GM19372 (cell line): ENCODE measurements at regions not wholly inside any gene's neighbourhood (a gene's known extent, or its start where the extent isn't known, plus 50 kb on each side); places are given as distances from the start of the nearest gene placed in this dataset.

Source experiments
- ATAC-seq: cut with Tn5 transposase; IDR thresholded peaks from one replicate; pipeline ENCODE4 v1.9.1; 2021; ENCODE audit warnings: mild to moderate bottlenecking, low read depth, moderate library complexity; ENCODE audit not compliant: unreplicated experiment

DNA sequence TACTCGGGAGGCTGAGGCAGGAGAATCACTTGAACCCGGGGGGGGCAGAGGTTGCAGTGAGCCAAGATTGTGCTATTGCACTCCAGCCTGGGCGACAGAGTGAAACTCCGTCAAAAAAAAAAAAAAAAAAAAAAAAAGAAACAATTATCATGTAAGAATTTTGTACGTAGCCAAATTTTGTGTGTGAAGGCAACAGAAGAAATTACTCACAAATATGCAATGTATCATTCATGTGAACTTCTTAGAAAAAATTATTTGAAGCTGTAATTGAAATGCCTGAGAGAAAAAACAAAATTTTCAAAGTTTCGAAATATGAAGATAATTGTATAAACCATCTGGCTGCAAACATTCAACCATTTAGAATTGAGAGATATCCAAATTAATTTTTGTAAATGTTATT, 204.8 kb upstream of the PARD3B start:
- no peak for ATAC-seq

DNA sequence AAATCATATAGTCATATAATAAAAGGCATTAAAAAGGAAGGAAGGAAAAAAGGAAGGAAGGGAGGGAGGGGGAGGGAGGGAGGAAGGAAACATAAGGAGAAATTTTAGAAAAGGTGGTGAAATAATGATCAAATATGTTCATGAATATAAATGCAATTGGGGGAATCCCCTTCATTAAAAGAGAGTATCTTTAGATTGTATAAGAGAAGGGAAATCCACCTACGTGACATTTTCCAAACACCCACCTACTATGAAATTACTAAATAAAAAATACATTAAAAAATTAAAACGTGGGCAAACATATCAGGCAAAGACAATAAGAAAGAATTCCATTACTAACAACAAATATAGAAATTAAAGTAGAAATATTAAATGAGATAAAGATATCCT, 203.4 kb upstream of the PARD3B start:
- no peak for ATAC-seq

DNA sequence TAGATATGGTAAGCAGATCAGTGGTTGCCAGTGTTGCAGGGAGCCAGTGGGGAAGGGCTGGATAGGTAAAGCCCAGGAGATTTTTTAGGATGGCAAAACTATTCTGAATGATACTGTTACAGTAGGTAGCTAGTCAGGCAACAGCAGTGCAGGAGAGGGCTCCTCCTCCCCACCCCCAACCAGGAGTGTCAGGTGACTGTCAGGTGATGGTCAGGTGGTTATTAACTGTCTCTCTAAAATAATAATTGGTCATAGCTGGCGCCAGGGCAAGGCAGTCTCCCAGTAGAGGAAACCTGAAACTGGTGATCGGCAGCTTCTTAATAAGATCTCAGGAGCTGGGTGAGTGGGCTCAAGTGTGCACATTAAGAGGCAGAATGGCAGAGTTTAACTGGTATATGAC, 201.6 kb upstream of the PARD3B start:
- no peak for ATAC-seq

DNA sequence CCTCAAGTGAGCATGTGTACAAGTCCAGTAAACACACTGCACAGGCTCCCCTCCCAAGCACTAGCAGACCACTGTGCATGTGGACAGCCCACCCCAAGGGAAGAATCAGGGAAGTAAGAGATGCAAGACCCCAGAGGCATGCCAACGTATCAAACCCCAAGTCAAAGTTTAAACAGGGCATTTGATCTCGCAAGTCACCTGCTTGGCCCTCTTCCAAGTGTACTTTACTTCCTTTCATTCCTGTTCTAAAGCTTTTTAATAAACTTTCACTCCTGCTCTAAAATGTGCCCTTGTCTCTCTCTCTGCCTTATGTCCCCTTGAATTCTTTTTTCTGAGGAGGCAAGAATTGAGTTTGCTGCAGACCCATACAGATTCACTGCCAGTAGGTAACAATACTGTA, 201.2 kb upstream of the PARD3B start:
- no peak for ATAC-seq

DNA sequence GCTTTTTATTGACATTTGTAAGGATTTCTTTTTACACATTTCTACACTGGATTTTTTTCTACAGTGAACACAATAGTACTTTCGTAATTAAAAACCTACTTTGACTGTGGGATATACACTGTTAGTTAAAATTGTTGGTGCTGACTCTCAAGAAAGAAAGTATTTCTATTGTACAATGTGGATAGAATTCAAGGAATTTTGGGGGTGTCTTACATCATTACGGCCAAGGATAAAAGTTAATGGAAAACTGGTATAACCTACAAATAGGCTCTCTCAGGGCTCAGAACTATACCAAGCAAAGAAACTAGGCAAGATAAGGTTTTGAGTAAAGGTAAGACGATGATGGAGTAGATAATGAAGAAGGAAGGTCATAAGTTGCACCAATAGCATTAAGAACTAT, 198.4 kb upstream of the PARD3B start:
- no peak for ATAC-seq

DNA sequence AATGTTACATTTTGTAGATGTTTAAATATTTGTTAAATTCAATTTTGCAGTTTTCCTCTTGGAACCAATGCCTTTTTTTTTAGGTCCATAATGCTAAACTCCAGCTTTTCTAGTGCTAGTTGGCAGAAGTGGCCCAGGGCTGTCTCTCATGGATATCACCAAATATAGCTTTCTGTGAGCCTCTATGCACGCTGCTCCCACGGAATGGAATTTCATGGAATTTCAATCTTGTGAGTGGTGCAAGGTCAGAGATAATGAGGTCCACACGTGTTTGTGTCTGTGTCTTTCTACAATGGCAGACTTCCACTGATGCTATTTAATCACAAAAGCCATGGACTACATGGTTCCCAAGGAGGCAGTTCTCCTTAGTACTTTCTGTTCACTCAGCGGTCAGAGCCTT, 191.5 kb upstream of the PARD3B start:
- ATAC-seq = no peak

DNA sequence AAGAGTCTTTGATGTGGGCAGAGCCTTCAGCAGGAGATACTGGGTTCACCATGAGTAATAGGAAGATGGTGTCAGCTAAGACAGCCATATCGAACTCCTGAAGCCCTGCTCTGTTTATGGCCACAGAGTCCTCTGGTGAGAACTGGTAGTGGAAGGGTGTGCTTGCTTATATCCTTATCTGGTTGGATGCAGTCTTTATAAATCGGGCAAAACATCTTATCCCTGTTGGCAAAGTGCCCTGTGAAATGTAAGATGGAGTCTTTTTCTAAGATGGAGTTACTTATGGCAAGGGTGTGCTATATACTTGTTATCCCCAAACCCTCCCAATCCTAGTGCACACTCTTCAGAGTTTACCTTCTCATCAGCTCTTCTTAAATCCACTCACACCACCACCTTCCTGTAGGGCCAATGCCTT, 190.8 kb upstream of the PARD3B start:
- ATAC-seq = no peak

DNA sequence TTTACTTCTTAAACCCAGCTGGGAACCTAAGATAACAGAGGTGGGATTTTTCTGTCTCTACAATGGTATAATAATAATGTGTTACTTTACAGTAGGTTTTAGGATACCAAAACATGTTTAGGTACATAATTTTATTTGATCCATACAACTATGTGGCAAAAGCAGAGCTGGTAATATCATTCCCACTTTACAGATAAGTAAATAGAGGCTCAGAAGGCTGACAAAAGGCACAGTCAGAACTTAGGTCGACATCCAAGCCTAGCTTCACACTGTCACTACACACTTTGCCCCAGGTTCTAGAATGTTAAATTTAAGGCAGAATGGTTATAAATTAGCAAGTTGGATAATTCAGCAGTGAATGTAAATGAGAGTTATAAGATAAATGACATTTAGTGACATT, 189.6 kb upstream of the PARD3B start:
- ATAC-seq = no peak

DNA sequence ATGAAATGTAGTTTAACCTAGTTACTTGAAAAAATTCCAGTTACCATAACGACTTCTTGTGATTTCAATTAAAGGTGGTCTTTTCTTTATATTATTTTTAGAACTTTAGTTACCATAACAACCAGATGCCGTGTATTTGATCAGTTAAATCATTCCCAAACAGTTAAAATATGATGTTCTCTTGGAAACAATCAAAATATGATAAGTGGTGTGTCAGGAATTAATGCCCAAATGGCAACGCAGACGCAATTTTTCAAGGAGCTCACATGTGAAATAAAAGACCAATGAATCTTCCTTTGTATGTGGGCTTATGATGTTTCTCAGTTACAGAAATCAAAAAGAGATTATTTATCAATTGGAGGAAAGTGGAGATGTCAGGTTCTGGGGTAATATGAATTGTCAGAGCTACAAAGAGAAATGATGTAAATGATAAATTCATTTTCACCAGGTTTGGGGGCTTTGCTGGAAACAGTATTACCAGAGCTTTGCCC, 189.1 kb upstream of the PARD3B start:
- ATAC-seq = no peak

DNA sequence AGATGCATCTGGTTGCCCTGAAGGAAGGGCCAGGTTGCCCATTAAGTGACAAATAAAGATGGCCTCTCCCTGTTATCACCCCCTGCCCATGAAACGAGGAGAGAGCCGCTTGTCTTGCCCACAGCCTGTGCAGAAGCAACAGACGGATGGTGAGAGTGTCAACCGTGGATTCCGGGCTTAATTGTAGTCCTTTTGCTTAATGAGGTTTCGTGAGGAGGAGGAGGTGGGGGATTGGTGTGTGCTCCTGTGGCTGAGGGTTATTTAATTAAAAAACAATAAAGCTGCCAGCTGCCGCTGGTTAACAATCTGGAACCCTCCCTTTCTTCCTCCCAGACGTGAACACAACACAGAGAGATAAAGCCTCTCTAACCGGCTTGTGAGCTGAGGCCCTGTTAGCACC, 188.0 kb upstream of the PARD3B start:
- ATAC-seq = no peak

DNA sequence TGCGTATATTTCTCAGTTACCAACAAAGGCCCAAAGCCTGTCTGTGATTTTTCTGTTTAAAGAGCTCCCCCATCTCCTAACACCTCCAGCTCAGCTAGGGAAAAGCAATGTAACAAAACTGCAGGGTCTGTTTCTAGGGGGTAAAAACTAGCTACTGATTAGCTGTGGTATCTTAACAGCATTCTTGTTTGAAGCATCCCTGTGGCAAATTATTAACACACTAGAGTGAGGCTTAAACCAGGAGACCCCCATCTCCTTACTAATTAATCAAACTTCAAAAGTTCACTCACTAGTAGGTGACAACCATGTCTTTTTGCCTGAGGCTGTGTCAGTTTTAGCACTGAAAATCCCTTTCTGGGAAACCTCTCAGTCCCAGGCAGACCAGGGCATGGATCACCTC, 186.2 kb upstream of the PARD3B start:
- ATAC-seq = no peak

DNA sequence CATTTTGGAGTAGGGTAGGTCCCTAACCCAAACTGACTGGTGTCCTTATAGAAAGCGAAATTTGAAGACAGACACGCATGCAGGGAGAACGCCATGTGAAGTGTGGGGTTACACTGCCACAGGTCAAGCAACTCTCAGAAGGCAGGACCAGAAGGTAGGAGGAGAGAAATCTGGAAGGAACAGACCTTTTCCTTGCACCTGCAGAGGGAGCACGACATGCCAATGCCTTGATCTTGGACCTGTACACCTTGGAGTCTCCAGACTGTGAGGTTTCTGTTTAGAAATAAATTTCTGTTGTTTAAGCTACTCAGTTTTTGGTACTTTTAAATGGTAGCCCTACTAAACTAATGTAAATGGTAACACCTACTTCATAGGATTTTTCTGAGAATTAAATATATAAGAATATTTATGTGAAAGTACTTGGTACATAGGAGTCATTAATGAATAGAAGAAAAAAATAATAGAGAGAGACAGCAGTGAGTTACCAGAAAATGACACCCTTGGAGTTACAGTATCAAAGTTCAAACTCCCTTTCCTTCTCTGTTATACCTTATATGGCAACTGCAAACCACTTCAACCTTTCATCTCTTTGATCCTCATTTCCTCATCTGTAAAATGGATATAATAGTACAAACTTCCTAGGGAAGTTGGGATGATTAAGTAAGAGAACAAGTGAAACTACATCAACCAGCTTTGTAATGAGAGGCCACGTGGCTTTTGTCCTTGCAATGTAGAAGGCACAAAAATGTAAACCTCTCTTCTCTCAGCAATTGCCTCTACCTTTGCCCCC, 184.9 kb upstream of the PARD3B start:
- no peak for ATAC-seq

DNA sequence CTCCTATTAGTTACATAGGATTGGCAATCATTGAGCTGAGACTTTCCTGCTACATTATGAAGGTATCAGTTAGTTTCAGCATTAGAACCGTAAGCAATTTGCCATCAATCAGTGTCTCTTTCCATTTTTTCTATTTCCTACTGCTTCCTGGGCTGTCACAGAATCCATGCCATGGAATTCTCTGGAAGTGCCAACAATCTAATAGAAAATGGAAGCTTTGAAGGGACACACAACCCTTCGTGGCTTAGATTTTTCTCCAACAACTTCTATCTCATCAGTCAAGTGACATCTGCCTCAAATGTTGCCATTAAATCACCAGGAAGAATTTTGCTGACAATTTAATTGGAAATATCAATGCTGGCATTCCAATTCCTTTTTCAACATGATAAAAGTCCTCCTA, 183.5 kb upstream of the PARD3B start:
- no peak for ATAC-seq

DNA sequence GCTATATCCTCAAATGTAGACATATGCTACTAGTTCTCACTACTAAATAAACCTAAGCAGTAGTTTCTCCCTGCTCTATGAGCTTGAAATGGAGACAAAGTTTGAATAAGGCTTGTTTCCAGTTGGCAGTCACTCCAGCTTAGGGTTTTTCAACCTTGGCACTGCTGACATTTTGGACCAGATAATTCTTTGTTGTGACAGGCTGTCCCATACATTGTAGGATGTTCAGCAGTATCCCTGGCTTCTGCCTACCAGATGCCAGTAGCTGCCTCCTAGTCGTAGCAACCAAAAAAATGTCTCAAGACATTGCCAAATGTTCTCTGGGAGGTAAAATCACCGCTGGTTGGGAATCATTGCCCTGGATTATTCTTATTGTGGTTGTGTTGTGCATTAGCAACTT, 182.7 kb upstream of the PARD3B start:
- no peak for ATAC-seq

DNA sequence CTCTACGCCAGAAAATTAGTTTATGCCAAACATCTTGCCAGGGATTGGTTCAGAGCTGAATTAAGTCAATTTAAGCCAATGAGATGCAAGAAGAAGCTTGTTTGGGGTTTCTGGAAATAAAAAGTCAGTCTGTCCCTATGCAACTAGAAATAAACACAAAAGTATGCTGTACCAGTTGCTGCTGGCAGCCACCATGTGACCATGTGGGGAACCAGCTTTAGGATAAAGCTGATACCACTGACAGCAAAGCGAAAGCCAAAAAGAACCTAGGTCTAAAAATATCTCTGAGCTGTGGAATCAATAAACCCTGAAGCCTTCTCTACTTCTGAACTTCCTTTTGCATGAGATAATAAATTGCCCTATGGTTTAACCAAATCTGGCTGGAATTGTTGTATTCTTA, 181.8 kb upstream of the PARD3B start:
- ATAC-seq = no peak

DNA sequence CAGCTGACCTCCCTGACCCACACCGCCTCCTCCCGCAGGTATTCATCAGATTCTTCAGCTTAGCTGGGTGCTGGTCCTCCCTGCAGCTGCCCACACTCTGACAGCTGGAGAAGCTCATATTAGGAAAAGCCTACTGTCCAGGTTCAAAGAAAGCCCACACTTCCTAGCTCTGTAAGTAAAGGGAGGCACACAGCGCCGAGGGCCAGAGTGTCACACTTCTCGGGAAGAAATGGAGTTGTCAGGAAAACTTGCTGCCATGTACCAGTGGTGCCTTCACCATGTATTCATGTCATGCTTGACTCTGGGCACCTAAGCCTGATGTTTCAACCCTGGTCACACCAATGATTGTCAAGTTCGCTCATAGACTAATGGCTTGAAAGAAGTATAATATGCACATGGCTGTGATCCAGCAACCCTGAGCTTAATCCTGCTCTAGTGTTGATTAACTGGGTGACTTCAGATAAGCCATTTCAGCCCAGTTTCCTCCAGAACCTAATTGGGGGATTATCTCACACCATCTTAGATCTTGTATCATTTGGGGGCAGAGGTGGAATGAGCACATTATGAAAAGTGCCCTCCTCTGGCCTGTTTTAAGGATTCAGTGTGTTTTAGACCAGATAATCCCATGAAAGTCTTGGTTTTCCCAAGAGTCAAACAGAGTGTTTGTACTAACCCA, 180.3 kb upstream of the PARD3B start:
- no peak for ATAC-seq

DNA sequence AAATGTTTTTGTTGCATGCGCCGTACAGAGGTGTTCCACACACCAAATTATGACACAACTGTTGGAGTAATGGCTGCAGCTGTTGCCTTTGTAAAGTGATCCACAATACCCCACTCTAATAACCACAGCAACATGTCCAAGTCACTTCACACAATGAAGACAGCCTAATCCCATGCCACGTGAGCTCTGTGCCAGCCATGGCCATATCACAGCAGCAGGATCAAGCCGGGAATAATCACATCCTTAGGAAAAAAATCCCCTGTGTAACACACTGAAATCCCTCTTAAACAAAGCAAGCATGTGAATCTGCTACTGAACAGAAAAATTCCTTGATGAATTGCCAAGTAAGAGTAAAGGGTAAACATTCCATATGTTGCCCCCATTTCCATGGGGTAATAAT, 179.5 kb upstream of the PARD3B start:
- no peak for ATAC-seq

DNA sequence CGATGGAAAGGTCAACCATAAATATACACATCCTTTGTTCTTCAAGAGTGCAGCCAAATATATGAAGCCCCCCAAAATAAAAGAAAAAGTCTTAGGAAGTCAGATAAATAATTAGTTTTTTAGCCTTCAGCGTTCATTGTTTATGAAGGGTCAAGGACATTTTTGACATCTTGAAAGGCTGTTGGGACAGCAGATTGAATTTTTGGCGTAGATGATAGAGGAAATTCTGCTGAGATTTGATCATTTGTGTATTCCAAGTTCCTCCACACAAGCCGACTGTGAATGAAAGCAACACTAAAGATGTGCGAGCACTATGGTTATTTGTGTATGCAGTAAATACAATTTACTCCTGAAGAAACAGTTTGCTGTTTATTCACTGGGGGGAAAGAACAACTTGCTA, 177.8 kb upstream of the PARD3B start:
- ATAC-seq = no peak

DNA sequence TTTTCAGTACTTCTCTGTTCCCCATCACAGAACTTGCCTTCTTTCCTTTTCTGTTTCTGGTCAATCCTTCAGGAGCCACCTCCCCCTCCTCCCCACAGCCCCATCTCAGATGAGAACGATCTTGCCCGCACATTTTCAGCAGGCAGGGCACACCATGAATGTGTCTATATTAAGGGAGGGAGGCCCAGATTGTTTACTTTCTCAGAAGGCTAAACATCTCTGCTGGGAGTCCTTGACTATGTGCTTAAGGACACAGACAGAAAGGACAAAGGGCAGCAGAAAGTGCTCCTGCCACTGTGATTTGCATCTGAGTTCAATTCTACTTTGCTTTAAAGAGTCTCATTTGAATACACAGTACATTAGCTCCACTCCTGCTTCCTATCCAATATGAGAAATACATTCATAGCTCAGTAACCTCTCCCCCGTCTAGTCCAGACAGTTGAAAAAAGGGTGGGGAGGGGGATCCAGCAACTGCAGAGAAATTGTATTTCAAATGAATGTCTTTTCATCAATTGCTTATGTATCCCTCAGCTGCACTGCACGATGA, 175.0 kb upstream of the PARD3B start:
- ATAC-seq = no peak

DNA sequence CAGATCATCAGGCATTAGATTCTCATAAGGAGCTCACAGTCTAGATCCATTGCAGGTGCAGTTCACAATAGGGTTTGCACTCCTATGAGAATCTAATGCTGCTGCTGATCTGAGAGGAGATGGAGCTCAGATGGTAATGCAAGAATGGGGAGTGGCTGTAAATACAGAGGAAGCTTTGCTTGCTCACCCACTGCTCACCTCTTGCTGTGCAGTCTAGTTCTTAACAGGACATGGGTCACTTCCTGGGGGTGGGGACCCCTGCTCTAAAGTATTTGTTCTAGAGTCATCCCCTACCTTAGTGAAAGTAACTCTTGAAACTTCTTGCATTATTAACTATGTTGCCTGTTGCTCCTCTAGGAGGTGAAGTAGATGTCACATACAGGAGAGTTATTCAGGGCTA, 171.3 kb upstream of the PARD3B start:
- no peak for ATAC-seq

DNA sequence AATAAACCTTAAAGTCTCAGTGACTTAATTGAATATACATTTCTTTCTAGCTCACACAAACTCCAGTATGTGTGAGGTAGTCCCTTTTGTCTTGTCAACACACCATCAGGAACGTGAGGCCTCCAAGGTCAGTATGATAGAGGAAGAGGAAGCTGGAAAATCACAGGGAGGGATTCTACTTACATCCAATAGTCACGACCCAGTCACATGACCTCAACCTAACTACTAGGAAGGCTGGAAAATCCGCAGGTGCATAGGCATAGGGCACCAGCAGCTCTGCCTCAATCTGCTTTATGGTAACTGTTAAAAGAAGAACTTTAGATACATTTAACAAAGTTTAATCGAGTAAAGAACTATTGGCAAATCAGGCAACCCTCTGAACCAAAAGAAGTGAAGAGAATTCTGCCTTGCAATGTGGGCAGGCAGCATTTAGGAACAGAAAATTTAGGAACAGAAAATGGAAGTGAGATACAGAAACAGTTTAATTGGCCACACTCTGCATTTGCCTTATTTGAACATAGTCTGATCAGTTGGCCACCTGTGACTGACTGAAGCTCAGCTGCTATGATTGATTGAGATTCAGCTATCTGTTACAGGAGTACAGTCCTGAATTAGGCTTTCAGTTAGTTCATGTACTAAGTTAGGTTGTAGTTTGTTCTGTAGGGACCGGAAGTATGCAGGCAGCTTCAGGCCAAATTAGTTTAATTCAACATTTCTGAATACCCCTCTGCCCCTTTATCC, 165.0 kb upstream of the PARD3B start:
- no peak for ATAC-seq
